ENCODE measurements at regions not wholly inside any gene's neighbourhood (a gene's known extent, or its start where the extent isn't known, plus 50 kb on each side); places are given as distances from the start of the nearest gene placed in this dataset.
"Not testable (repeated sequence)": the region's sequence is repeated elsewhere in the genome, so short reads cannot be mapped to it uniquely, and the experiment has no call there.

- DNase-seq (ENCODE audit: low read depth, low spot score), result no peak
Measured at GRCh38 chr1:56123826-56124225, 455.5 kb downstream of the PLPP3 start.

DNA sequence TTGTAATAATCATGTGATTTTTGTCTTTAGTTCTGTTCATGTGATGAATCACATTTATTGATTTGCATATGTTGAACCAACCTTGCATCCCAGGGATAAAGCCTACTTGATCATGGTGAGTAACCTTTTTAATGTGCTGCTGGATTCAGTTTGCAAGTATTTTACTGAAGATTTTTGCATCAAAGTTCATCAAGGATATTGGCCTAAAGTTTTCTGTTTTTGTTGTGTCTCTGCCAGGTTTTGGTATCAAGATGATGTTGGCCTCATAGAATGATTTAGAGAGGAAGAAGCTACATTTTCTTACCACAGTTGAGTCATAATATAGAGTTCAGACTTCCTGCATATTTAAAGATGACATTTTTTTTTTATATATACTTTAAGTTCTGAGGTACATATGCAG, 455.9 kb downstream of the PLPP3 start:
- DNase-seq (ENCODE audit: low read depth, low spot score), result no peak

DNA sequence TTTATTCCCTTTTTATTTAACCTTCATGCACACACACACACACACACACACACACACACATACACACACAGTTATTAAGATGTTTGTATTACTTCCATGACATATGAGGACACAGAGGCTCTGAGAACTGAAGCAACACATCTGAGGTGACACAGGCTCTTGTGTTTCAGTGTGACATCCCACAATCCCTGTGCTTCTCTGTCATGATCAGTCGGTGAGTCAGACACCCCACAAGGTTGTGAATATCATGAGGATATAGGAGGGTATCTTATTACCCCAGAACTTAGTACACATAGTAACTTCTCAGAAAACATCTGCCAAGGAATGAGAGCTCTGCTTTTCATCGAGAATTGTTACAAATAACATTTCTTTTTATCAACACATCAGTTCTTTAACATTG, 459.3 kb downstream of the PLPP3 start:
- DNase-seq (ENCODE audit: low read depth, low spot score), result no peak

GRCh38 chr1:56118676-56119075, 460.7 kb downstream of the PLPP3 start:
- not testable (repeated sequence) for DNase-seq (ENCODE audit: low read depth, low spot score)

- DNase-seq (ENCODE audit: low read depth, low spot score), result no peak
Measured at GRCh38 chr1:56115701-56116100, 463.7 kb downstream of the PLPP3 start.

DNA sequence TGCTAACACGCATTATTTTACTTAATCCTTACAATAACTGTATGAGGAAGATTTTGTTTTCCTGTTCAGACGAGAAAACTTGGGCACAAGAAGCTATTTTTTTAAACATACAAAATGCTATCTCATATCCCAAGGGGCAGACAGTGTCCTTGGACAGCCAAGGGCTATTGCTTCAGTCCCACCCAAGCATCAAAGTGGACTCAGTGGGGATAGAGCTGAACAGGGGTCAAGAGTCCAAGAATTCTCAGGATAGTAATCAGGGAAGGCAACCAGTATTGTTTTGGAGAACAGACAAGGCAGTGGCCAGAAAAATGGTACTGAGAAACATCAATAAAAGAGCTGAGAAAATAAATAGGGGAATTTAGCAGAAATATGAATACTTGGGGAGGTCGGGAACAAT, 465.7 kb downstream of the PLPP3 start:
- no peak for DNase-seq (ENCODE audit: low read depth, low spot score)

DNA sequence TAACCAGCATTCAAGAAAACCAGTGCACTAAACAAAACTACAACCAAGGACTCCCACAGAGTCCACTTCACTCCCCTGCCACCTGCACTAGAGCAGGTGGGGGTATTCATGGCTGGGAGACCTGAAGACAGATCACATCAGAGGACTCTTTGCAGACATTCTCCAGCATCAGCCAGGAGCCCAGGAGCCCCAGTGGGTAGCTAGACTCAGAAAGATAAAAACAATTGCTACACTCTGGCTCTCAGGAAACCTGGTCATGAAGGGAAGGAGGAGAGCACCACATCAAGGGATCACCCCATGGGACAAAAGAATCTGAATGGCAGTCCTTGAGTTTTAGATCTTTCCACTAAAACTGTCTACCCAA, 472.1 kb downstream of the PLPP3 start:
- DNase-seq (ENCODE audit: low read depth, low spot score), result no peak

DNA sequence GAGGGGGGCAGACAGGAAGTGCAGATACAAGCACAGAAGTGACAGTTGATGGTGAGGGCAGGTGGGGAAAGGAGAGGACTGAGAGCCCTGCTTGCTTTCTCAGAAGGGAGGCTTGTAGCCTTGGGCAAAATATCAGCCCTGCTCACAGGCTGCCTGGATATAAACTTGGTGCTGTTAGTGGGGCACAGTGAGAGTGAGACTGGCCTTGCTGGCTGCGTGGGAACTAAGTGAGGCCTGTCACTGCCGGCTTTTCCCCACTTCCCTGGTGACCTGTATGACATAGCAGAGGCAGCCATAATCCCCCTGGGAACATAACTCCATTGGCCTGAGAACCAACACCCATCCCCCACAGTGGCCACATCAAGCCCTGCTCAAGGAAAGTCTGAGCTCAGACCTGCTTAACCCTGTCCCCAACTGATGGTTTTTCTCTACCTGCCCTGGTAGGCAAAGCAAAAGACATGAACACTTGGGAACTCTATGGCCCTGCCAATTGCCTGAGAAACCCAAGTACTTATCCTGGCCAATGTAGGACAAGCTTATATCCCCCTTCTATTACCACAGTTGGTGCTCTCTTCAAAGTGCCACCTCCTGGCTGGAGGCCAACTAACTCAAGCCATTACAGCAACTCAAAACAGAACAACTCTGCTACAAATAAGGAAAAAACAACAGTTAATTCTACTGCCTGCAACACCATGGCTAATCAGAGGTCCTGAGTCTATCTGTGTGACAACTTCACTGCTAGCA, 472.7 kb downstream of the PLPP3 start:
- DNase-seq (ENCODE audit: low read depth, low spot score), result no peak

DNA sequence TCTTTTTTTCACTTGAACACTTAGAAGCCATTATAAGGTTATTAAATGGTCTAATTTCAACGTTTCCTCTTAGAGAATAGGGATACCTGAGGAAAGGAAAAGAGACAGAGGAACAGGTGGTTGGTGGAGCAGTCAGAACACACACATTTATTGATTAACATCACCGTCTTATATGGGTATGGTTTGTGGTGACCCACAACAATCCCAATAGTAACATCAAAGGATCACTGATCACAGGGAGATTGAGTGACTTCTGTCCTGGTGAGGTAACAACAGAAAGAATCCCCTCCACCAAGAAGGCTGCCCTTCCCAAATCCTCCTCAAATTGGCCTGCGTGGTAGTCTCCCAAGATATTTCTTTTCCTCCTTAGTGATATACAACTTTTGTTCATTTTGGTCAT, 474.0 kb downstream of the PLPP3 start:
- DNase-seq (ENCODE audit: low read depth, low spot score), result no peak

GRCh38 chr1:56099766-56100265, 479.5 kb downstream of the PLPP3 start:
- DNase-seq (ENCODE audit: low read depth, low spot score), result no peak

DNA sequence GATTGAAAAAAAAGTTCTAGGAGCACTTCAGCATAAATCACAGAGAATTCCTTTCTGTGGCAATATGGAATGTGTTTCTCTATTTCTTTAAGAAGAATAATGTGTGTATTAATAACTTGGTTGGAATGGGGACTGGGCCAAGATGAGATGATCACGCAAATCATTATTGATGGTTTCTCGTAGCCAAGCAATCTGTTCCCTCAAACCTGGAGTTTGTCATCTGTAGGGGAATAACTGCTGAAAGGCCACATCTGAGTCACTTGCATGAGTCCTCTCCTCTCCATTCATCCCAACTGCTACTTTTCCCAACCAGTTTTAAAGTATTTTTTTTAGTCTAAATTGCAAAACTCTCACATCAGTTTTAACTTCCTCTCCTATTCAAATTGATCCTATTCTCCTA, 480.4 kb downstream of the PLPP3 start:
- peak; percentile 18 for DNase-seq (ENCODE audit: low read depth, low spot score)

DNA sequence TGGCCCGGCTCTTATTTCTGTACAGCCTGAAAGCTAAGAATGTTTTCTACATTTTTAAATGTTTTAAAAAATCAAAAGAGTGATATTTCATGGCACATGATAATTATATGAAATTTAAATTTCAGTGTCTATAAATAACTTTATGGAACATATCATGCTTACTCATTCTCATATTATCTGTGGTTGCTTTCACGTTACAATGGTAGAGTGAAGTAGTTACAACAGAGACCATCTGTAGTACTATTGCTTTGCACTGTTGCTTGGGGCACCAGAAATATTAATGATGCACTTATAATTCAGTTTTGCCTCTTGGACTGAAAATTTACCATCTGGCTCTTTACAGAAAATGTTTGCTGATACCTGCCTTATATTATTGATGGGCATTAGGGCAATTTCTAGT, 481.6 kb downstream of the PLPP3 start:
- no peak for DNase-seq (ENCODE audit: low read depth, low spot score)

DNA sequence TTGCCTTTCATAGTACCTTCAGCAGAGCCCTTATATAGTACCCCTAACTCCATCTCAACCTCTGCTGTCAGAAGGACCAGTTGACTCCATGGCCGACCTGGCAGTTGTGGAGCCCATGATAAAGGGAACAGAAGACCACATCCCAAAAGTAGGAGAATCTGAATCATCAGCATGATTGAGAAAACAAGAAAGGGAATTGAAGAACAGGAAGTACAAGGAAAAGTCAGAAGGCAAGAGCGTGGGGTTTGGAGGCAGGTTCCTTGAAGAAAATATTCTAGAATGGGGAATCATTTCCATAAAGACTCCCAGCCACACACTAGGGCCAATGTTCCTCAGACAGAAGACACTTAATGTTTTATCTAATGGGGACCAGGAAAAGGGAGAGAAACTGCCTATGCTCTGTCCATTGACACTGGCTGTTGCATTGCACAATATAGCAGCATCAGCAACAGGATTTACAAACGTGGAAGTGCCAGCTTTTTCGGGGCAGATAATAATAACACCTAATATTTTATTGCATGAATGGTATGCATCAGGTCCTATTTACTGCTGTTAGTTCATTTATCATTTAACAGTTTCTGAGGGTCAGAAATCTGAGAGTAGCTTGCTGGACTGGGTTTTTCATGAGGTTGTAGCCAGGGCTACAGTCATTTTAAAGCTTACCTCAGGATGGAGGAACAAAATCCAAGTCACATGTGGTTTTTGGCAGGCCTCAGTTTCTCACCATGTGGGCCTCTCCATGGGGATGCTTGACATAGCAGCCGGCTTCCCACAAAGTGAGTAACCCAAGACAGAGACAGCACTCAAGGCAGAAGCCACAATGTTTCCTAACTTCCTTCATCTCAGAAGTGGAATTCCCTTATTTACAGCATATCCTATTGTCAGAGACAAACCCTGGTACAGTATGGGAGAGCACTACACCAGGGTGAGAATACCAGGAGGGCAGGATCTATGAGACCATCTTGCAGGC, 483.4 kb downstream of the PLPP3 start:
- peak; percentile 85 for DNase-seq (ENCODE audit: low read depth, low spot score)

GRCh38 chr1:56094168-56094567, 485.2 kb downstream of the PLPP3 start:
- no peak for DNase-seq (ENCODE audit: low read depth, low spot score)

DNA sequence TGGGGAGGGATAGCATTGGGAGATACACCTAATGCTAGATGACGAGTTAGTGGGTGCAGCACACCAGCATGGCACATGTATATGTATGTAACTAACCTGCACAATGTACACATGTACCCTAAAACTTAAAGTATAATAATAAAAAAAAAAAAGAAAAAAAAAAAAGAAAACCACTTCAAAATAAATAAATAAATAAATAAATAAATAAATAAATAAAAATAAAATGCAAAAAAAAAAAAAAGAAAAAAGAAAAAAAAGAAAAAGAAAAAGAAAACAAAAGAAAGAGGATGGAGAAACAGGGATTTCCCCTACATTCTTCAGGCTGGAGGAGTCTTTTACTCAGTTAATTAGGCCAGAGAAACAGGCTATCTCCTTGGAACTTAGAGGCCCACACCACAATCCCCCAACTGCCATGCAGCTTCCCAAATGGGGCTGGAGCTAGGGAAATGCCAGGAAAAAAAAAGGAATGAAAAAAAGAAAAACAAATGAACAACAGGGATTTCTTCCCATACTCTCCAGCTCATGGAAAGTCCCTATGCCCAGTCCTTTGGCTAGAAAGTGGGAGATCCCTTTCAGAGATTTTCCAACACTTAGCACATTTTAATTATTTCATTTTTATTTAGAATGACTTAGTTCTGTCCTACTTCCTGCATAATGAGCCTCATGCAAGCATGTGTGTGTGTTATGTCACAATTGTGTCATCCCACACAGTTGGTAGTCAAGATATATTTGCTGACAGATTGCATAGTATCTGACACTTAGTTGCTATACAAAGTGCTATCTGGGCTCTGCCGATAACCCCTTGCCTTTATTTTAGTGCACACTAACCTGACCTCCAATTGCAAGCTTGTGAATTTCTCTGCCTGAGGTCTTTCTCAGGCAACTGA, 486.4 kb downstream of the PLPP3 start:
- no peak for DNase-seq (ENCODE audit: low read depth, low spot score)

DNA sequence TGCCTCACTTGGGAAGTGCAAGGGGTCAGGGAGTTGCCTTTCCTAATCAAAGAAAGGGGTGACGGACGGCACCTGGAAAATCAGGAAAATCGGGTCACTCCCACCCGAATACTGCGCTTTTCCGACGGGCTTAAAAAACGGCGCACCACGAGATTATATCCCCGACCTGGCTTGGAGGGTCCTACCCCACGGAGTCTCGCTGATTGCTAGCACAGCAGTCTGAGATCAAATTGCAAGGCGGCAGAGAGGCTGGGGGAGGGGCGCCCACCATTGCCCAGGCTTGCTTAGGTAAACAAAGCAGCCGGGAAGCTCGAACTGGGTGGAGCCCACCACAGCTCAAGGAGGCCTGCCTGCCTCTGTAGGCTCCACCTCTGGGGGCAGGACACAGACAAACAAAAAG, 489.5 kb downstream of the PLPP3 start:
- not testable (repeated sequence) for DNase-seq (ENCODE audit: low read depth, low spot score)

- DNase-seq (ENCODE audit: low read depth, low spot score), result no peak
Measured at GRCh38 chr1:56084246-56084645, 495.1 kb downstream of the PLPP3 start.

- no peak for DNase-seq (ENCODE audit: low read depth, low spot score)
Measured at GRCh38 chr1:56081736-56082135, 497.6 kb downstream of the PLPP3 start.

DNA sequence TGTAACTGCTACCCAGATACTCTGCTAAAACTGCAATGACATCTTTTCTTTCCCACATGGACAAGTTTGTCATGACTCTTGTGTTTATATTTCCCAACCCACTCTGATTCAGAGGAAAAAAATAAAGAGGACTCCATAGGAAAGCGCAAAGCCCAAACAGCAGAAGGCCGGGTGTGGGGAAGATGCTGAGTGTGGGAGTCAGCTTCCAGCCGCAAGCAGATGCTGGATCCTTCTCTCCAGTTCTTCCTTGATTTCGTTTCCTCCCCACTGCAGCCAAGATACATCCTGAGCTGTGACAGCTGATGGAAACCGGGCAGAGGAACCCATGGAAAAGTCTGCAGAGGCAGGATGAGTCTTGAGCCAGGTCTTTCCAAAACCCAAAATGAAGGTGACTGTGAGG, 498.2 kb downstream of the PLPP3 start:
- DNase-seq (ENCODE audit: low read depth, low spot score), result no peak

DNA sequence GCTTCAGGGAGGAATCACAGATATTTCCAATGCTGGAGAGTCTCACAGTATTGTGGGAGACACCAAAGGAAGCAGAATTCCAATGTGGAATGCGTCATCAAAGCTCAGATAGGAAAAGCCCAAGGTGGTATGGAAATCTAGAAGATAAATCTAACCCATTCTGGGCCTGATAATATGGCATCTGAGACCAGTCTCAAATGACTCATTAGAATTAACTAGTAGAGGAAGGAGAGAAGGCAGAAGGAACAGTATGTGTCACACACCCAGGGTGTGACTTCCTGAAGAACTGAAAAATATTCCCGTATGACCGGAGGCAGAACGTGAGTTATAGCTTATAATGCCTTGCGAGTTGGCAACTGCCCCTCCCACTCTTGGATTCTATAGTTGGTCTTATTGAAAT, 499.2 kb downstream of the PLPP3 start:
- no peak for DNase-seq (ENCODE audit: low read depth, low spot score)

DNA sequence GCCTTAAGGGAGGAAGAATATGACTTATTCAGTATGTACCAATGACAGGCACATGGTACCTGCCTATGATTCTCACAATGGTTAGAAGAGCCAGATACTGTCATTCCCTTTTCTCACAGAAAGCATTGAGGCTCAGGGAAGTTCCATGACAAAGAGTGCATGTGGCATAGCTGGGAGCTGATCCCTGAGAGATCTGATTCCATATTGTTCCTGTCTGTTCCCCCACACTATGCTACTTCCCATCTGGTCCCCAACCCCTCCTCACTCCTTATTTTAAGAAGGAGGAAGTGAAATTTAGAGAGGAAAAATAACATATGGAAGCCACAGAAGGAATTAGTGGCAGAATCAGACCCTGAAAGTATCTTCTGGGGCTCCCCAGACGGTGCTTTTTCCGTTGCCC, 500.0 kb downstream of the PLPP3 start:
- no peak for DNase-seq (ENCODE audit: low read depth, low spot score)

GRCh38 chr1:56077206-56077605, 502.2 kb downstream of the PLPP3 start:
- no peak for DNase-seq (ENCODE audit: low read depth, low spot score)

Measured in astrocyte of the hippocampus (primary cell).